K562 (cell line): ENCODE measurements at regions not wholly inside any gene's neighbourhood (a gene's known extent, or its start where the extent isn't known, plus 50 kb on each side); places are given as distances from the start of the nearest gene placed in this dataset.
A peak's percentile ranks its signal among the peaks of the same experiment; 100 is the strongest.

ENCODE experiments used
- CXXC5 ChIP-seq: fragments of 250-450 bp; sonication (Bioruptor Pico); IDR thresholded peaks from 2 replicates; pipeline ENCODE4 v1.8.0; 2022; ENCODE audit warnings: inconsistent platforms, mild to moderate bottlenecking, moderate library complexity
- IRF9 ChIP-seq: fragments of 450-650 bp; IDR thresholded peaks from 2 replicates; pipeline ENCODE4 v1.6.1; 2016; ENCODE audit warnings: missing biosample characterization, missing genetic modification characterization
- MAX ChIP-seq: sonication (generic); formaldehyde crosslinking; IDR thresholded peaks from 2 replicates; pipeline ENCODE4 v1.9.0; 2022; ENCODE audit warnings: mild to moderate bottlenecking, missing genetic modification reagents
- REST ChIP-seq, 2 experiments: fragments of 450-650 bp; formaldehyde crosslinking in 1 of 2; IDR thresholded peaks; 2 replicates each; pipeline versions ENCODE4 v1.4.0 to v1.6.1; 2014 to 2020; ENCODE audit warnings: mild to moderate bottlenecking in 2 of 2, borderline replicate concordance in 1 of 2, low read depth in 1 of 2
- RFX1 ChIP-seq: fragments of 450-650 bp; IDR thresholded peaks from 2 replicates; pipeline ENCODE4 v1.6.1; 2016; ENCODE audit warnings: mild to moderate bottlenecking, moderate library complexity
- RFX5 ChIP-seq: IDR thresholded peaks from 2 replicates; pipeline ENCODE4 v1.6.1; 2011; ENCODE audit warnings: low read depth, mild to moderate bottlenecking, improper control_type of control experiment, low read length
- SETDB1 ChIP-seq: IDR thresholded peaks from one replicate; pipeline ENCODE4 v1.6.1; 2012; ENCODE audit warnings: low read length, control low read depth, inconsistent platforms
- SPI1 ChIP-seq: IDR thresholded peaks from 2 replicates; pipeline ENCODE4 v1.6.1; 2011; ENCODE audit warnings: low read depth, low read length, control low read depth, borderline replicate concordance
- TEAD1 ChIP-seq, 2 experiments: fragments of 450-650 bp in 1 of 2; sonication (generic) in 1 of 2; formaldehyde crosslinking; IDR thresholded peaks; 2 replicates each; pipeline versions ENCODE4 v1.4.0 to v1.8.0; 2020 to 2022; ENCODE audit warnings: mild to moderate bottlenecking in 2 of 2, missing genetic modification reagents in 1 of 2
- ZBTB26 ChIP-seq: fragments of 450-650 bp; formaldehyde crosslinking; IDR thresholded peaks from 2 replicates; pipeline ENCODE4 v1.4.0; 2022; ENCODE audit warnings: missing genetic modification characterization
- ZBTB33 ChIP-seq: sonication (generic); formaldehyde crosslinking; IDR thresholded peaks from 2 replicates; pipeline ENCODE4 v1.8.1; 2023; ENCODE audit warnings: mild to moderate bottlenecking, missing genetic modification reagents
- ZNF12 ChIP-seq: sonication (generic); formaldehyde crosslinking; IDR thresholded peaks from 2 replicates; pipeline ENCODE4 v1.4.0; 2020; ENCODE audit warnings: mild to moderate bottlenecking, missing genetic modification reagents
- ZNF311 ChIP-seq: fragments of 250-450 bp; sonication (Bioruptor Pico); IDR thresholded peaks from 2 replicates; pipeline ENCODE4 v1.4.0; 2020; ENCODE audit warnings: mild to moderate bottlenecking, moderate library complexity
- ZNF586 ChIP-seq: fragments of 450-650 bp; formaldehyde crosslinking; conservative IDR thresholded peaks from 2 replicates; pipeline ENCODE4 v1.4.0; 2020; ENCODE audit warnings: mild to moderate bottlenecking, moderate library complexity
- ZNF766 ChIP-seq: fragments of 200-800 bp; sonication (Bioruptor generic); conservative IDR thresholded peaks from 2 replicates; pipeline ENCODE4 v1.6.1; 2016; ENCODE audit warnings: missing genetic modification characterization, missing compliant biosample characterization

- TF ChIP-seq CXXC5 (CRISPR knock-in tag) (peak; percentile 47), MAX (CRISPR knock-in tag) (peak; percentile 94), RFX5 (no peak), ZBTB26 (CRISPR knock-in tag) (no peak), TEAD1 (CRISPR knock-in tag; IDR thresholded peaks at IDR 0.05) (no peak), ZNF586 (no peak), SETDB1 (no peak), ZNF311 (CRISPR knock-in tag) (no peak), ZNF12 (CRISPR knock-in tag) (no peak), ZBTB33 (CRISPR knock-in tag) (no peak), ZNF766 (CRISPR knock-in tag) (0 out of 2 replicates have a peak, but pooled peaks have one; percentile 18), IRF9 (tag) (no peak), REST (IDR thresholded peaks at IDR 0.05; ENCODE audit: borderline replicate concordance) (peak; percentile 77), REST (CRISPR knock-in tag; IDR thresholded peaks at IDR 0.05; ENCODE audit: low read depth) (no peak), RFX1 (no peak), SPI1 (no peak)
Measured at GRCh38 chr2:43169987-43170386, 56.4 kb downstream of the ZFP36L2 start (continued).
